ENCODE measurements at regions not wholly inside any gene's neighbourhood (a gene's known extent, or its start where the extent isn't known, plus 50 kb on each side); places are given as distances from the start of the nearest gene placed in this dataset.
"Not testable (repeated sequence)": the region's sequence is repeated elsewhere in the genome, so short reads cannot be mapped to it uniquely, and the experiment has no call there.

DNA sequence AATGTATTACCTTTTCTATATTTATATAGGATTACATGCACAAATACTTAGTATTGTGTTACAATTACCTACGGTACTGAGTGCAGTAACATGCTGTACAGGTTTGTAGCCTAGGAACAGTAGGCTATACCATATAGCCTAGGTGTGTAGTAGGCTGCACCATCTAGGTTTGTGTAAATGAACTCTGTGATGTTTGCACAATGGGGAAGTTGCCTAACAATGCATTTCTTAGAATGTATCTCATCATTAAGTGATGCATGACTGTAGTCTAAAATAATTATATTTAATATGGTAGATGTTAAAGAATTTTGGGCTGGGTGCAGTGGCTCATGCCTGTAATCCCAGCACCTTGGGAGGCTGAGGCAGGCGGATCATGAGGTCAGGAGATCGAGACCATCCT, 281.0 kb downstream of the KLF13 start:
- TF ChIP-seq CTCF (IDR thresholded peaks at IDR 0.05; ENCODE audit: insufficient read depth, low read depth, low read length, missing control alignments), result no peak
- no peak for DNase-seq (ENCODE audit: low read depth)
- no peak overlapping the region for H3K4me3 ChIP-seq (ENCODE audit: low read depth, low read length)

GRCh38 chr15:31609258-31609681, 282.6 kb downstream of the KLF13 start:
- no peak for DNase-seq (ENCODE audit: low read depth)
- no peak overlapping the region for H3K4me3 ChIP-seq (ENCODE audit: low read depth, low read length)
- no peak for TF ChIP-seq CTCF (IDR thresholded peaks at IDR 0.05; ENCODE audit: insufficient read depth, low read depth, low read length, missing control alignments)

DNA sequence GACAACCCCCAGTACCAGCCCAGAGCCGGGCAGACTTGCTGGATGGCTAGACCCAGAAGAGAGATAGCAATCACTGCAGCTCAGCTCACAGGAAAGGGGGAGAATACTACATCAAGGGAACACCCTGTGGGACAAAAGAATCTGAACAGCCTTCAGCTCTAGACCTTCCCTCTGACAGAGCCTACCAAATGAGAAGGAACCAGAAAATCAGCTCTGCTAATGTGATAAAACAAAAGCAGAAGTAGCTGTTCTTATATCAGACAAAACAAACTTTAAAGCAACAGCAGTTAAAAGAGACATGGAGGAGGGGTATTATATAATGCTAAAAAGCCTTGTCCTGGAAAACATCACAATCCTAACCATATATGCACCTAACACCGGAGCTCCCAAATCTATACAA, 283.3 kb downstream of the KLF13 start:
- TF ChIP-seq CTCF (IDR thresholded peaks at IDR 0.05; ENCODE audit: insufficient read depth, low read depth, low read length, missing control alignments), result no peak
- no peak overlapping the region for H3K4me3 ChIP-seq (ENCODE audit: low read depth, low read length)
- DNase-seq (ENCODE audit: low read depth), result no peak

DNA sequence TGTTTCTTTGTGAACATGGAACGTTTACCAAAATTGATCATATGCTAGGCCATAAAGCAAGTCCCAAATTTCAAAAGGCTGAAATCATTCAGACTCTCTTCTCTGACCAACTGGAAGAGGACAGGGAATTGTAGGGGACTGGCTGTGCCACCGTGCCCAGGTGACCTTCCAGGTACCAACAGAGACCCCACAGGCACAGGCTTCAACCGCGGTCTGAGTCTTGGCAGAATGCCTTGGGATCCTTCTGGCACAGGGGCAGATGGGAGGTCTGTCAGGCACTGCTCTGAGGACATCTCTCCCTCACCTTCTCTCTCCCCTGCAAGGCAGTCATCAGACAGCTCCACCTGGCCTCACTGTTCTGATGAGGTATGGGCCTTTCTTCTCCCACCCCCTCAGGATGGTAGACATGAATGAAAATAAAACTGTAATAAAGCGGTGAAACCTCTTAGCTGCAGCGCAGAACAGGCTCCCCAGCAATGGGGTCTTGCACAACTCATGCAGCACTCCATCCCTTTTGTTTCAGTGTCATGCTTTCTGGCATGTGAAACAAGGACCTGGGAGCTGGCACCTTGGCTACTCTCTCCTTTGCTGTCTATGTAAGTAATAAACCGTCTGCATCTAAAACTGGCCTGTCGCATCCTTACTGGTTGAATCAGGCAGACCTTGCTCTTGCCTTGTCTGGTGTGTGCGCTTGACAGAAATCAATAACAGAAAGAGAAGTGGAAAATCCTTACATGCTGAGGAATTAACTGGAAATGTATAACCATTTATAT, 289.2 kb downstream of the KLF13 start:
- no peak for TF ChIP-seq CTCF (IDR thresholded peaks at IDR 0.05; ENCODE audit: insufficient read depth, low read depth, low read length, missing control alignments)

GRCh38 chr15:31623297-31623696, 296.7 kb downstream of the KLF13 start:
- not testable (repeated sequence) for H3K4me3 ChIP-seq (ENCODE audit: low read depth, low read length); DNase-seq (ENCODE audit: low read depth)

More for the DNA sequence above, 289.2 kb downstream of the KLF13 start:
- no peak for DNase-seq (ENCODE audit: low read depth)
- no peak overlapping the region for H3K4me3 ChIP-seq (ENCODE audit: low read depth, low read length)

- DNase-seq (ENCODE audit: low read depth); H3K4me3 ChIP-seq (ENCODE audit: low read depth, low read length): not testable (repeated sequence)
Observed at GRCh38 chr15:31624115-31624514, 297.5 kb downstream of the KLF13 start.

GRCh38 chr15:31635715-31636114, 309.1 kb downstream of the KLF13 start:
- not testable (repeated sequence) for DNase-seq (ENCODE audit: low read depth); H3K4me3 ChIP-seq (ENCODE audit: low read depth, low read length)

GRCh38 chr15:31636911-31637310, 310.3 kb downstream of the KLF13 start:
- H3K4me3 ChIP-seq (ENCODE audit: low read depth, low read length); DNase-seq (ENCODE audit: low read depth): not testable (repeated sequence)

GRCh38 chr15:31643955-31644354, 317.3 kb downstream of the KLF13 start:
- not testable (repeated sequence) for H3K4me3 ChIP-seq (ENCODE audit: low read depth, low read length); DNase-seq (ENCODE audit: low read depth)

DNA sequence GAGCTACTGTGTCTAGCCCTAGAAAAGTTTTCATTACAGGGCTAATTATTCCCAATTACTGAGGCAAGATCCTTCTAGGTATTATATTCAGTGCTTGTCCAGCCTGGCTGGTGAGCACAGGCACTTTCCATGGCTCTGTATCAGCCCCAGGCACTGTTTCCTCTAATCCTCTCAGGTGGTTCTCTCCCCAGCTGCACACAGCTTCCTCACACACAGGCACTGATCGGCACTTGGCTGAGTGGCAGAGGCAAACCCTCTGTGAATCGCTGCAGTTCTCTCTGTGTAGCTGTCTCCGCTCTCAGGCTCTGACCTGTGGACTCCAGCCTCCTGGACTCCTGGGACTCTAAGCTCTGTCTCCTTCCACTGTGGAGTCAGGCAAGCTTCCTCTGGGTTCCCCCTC, 318.1 kb downstream of the KLF13 start:
- H3K4me3 ChIP-seq (ENCODE audit: low read depth, low read length); DNase-seq (ENCODE audit: low read depth): not testable (repeated sequence)

- not testable (repeated sequence) for H3K4me3 ChIP-seq (ENCODE audit: low read depth, low read length); DNase-seq (ENCODE audit: low read depth)
Observed at GRCh38 chr15:31647337-31647826, 320.7 kb downstream of the KLF13 start.

DNA sequence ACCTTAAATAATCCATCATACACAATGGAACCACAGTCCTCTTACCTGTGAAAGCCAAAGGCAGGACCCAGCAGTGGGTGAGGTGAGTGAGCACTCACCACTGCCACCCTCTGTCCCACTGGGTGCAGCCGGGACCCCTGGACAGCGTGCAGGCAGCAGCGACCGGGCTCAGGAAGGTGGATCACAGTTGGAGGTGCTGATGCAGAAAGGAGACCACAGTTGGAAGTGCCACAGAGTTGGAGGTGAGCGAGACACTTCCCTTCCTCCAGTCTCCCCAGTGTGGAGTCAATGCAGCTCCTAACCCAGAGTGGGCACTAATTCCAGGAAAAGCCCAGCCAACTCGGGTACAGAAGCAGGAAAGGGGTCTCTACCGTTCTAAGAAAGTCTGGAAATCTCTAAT, 323.0 kb downstream of the KLF13 start:
- H3K4me3 ChIP-seq (ENCODE audit: low read depth, low read length); DNase-seq (ENCODE audit: low read depth): not testable (repeated sequence)

- not testable (repeated sequence) for DNase-seq (ENCODE audit: low read depth)
Observed at GRCh38 chr15:31650055-31650701, 323.5 kb downstream of the KLF13 start.

GRCh38 chr15:31656915-31657314, 330.3 kb downstream of the KLF13 start:
- DNase-seq (ENCODE audit: low read depth); H3K4me3 ChIP-seq (ENCODE audit: low read depth, low read length): not testable (repeated sequence)

More at GRCh38 chr15:31650055-31650701, 323.5 kb downstream of the KLF13 start:
- H3K4me3 ChIP-seq (ENCODE audit: low read depth, low read length), result not testable (repeated sequence)
